HG02970 (cell line): ENCODE measurements at regions not wholly inside any gene's neighbourhood (a gene's known extent, or its start where the extent isn't known, plus 50 kb on each side); places are given as distances from the start of the nearest gene placed in this dataset.
"Not testable (repeated sequence)": the region's sequence is repeated elsewhere in the genome, so short reads cannot be mapped to it uniquely, and the experiment has no call there.

Experiments
- ATAC-seq: cut with Tn5 transposase; IDR thresholded peaks from one replicate; pipeline ENCODE4 v1.9.1; 2021; ENCODE audit warnings: mild to moderate bottlenecking, moderate library complexity, moderate number of reproducible peaks; ENCODE audit not compliant: unreplicated experiment, low FRiP score

GRCh38 chr5:112532654-112533360, 113.7 kb upstream of the EPB41L4A start:
- no peak for ATAC-seq

DNA sequence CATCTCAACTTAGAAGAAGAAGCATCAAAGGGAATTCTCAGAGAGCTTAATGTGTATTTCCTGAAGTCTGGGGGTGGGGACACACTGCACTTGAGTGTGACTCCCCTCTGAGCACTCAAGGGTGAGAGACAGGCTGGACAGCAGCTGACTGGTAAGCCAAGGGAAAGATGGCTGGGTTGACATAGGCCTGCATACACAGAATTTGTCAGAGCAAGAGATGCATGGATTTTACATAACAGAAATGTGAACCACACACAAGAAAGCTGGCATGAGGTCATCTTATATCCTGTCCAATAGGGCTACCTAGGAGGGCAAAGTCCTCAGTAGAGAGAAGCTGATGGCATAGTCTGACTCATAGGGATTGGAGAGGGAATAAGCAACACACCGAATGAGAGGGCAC, 114.3 kb upstream of the EPB41L4A start:
- no peak for ATAC-seq

DNA sequence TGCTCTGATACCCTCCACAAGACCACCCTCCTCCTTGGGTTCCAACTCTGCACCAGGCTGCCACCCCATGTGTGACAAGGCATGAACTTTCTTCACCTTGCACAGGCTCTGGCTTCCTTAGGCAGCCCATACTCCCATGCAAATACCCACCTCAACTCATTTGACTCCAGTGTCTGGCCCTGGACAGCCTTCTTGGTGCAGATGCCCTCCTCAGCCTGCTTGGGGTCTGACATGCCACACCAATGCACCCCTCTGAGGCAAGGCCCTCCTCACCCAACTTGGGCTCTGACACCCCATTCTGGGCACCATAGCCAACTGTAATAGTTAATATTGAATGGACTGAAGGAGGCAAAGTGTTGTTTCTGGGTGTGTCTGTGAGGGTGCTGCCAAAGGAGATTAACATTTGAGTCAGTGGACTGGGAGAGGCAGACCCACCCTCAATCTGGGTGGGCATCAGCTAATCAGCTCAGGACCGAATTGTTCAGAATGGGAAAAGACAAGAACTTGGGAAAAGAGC, 115.0 kb upstream of the EPB41L4A start:
- no peak for ATAC-seq

DNA sequence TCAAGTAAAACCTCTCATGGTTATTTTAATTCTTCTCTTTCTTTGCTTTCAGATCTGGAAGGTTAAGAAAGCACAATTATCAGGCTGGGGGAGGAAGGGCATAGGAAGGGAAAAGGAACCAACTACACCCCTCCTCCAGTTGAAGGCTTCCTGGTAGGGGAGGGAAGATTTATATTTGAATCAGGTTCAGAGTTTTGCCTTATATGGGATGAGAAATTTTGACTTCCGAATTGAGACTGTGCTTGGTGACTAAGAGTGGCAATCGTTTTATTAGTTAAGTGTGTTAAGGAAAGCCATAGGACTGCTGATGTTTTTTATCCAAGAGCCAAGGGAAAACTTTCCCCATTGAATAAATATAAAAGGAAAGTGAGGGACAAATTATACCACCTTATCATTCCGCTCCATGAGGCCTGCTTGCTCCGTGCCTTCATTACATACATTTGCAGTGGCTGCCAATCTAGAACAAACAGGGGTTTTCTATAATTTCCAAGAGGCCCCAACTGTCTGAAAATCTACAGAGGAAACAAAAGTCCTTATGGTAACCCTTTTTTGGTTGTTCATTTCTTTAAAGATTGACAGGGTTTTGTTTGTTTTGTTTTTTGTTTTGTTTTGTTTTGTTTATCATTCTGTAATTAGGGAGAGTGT, 115.7 kb upstream of the EPB41L4A start:
- ATAC-seq = no peak

DNA sequence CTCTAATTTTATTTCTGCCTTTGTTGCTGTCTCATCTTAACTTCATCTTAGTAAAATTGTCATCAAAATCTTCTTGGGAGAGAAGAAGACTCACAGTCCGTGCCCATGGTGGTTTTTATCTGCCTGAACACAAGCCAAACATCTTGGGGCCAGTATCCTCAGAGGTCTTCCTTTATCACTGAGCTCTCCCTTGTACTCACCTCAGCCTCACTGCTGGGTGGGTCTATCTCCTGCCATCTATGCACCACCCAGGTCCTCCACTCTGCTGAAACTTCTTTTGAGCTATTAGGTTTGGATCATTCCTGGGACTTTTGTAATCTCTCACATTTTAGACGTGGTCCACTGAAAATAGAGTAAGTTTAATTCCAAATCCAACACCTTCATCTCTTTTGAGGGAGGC, 116.3 kb upstream of the EPB41L4A start:
- ATAC-seq = no peak

- ATAC-seq = not testable (repeated sequence)
Observed at GRCh38 chr5:112544558-112544957, 125.5 kb upstream of the EPB41L4A start.

DNA sequence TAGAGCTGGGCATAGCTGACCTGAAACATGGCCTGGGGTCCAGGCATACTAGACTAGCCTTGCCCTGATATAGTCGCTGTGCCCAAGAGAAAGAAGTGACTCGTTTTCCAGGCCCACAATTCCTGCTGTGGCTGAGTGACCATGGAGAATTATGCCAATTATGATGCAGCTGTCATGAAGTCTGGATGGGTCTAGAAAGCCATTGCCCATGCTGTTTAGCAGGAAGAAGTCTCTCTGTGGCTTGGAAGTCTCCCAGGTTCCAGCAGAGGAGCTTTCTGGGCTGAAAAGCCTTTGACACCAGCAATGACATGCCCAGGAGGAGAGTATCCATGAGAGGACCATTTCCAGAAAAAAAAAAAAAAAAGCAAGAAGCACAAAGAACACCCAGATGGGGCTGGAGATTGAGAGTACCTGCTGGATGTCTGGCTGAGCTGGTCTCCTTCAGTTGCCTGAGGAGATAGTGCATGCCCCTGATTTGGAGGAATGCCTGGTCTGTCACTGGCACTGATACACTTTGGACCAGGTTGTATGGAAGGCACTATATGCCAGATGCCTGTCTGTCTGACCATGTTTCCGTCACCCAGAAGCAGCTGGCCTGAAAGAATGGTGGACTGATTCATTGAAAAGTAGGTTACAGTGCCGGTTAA, 128.0 kb upstream of the EPB41L4A start:
- no peak for ATAC-seq

DNA sequence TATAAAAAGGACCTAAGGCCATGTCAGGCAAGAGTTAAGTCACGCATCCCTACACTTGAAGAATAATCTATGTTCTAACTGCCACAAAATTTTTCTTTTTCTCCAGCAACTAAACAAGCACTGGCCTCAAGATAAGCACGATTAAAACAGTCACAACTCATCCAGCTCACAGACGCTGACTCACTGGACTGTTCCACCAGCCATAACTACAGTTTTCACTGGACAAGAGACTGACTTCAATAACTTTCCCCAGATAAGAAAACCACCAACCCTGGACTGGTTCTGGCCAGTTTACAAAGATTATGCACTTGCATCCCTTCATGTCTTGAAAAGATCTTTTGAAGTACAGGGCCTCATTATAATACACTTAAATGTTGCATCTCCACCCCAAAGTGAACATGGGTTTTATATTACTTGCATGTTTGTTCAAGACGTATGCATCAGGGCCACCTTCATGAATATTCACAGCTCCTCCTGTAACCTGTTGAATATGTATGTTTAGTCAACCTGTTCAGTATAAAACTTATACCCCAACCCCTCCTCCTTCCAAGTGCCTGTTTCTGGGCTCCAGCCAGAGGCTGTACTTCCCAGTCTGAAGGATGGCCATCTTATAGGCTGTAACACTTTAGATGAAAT, 129.3 kb upstream of the EPB41L4A start:
- no peak for ATAC-seq

DNA sequence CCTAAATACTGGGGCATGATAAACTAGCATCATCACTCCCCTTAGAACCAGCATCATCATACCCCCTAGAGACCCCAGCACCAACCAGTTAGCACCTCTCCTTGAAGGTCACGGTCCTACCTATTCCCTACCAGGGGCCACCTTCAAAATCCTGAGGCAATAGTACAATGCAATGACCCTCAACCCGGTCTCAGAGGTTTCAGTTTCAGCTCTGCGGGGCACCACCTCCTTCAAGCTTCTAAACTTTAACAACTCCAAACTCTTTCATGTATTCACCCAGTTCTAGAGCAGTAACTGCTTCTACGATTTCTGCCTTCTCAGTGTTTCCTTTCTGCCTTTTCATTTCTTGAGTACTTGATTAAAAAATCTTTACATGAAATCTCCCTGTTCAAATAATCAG, 130.1 kb upstream of the EPB41L4A start:
- no peak for ATAC-seq

GRCh38 chr5:112549605-112550166, 130.6 kb upstream of the EPB41L4A start:
- no peak for ATAC-seq

GRCh38 chr5:112551419-112552032, 132.4 kb upstream of the EPB41L4A start:
- ATAC-seq = no peak

DNA sequence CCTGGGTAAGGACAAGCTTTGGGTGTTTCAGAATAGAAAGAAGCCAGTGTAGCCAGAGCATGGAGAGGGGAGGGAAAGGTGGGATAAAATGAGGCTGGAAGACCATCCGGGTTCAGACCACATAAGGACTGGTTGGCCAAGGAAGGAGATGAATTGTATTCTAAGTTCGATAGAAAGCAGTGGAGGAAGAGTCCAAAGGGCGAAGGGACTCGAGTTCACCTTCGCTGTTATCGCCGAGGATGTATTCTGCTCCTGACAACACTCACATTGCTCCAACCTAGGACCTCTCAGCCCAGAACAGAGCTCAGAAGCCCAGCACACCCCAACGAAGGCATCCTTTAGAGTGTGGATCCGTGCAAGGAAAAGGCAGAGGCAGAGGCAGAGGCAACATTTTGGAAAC, 133.1 kb upstream of the EPB41L4A start:
- ATAC-seq = no peak

GRCh38 chr5:112552791-112553190, 133.7 kb upstream of the EPB41L4A start:
- ATAC-seq = no peak

DNA sequence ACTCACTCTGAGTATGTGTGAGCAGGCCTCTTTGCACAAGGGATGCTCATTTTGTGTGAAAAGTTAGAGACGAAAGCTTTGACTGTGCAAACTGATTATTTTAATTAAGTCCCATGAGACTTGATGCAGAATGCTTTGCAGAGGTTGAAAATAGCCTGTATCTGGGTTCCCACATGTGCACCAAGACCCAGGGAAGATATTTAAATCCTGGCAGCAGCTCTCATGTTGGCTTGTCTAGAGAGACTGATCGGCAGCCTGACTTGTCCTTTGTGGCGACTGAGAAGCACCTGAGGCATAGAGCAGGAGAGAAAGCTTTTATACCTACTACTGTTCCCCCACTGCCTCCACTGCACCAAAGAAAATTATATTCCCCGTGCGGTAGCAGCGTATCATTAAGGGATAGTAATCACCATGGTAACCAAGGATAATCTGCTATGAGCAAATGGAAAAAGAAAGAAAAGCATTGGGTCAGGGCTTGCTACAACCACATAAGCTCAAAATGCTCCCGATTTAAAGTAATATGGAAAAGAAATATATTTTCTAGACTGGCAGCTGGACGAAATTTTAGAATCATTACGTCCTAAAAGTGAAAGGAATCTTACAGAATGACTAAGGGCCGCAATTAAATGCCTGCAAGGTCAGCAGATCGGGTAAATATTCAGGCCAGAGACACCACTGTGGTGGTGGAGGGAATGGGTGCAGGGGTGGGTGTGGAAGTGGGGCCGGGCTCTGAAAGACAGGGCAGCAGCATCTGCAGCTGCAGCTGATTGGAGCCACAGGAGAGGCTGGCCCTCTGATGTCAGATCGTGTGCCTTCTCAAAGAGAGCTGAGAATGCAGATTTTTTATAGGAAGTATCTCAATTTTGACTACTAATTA, 135.3 kb upstream of the EPB41L4A start:
- no peak for ATAC-seq

- no peak for ATAC-seq
Observed at GRCh38 chr5:112555197-112555596, 136.1 kb upstream of the EPB41L4A start.

- ATAC-seq = no peak
Observed at GRCh38 chr5:112555691-112556090, 136.6 kb upstream of the EPB41L4A start.

DNA sequence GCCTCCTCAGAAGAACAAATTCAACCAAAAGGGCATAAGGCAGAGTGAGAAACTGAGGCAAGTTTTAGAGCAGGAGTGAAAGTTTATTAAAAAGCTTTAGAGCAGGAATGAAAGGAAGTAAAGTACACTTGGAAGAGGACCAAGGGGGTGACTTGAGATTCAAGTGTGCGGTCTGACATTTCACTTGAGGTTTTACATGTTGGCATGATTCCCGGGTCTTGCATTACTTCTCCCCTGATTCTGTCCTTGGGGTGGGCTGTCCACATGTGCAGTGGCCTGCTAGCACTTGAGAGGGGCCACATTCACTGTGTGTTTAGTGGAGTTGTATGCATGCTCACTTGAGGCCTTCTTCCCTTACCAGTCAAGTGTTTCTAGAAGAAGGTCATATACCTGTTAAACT, 140.4 kb upstream of the EPB41L4A start:
- ATAC-seq = not testable (repeated sequence)

DNA sequence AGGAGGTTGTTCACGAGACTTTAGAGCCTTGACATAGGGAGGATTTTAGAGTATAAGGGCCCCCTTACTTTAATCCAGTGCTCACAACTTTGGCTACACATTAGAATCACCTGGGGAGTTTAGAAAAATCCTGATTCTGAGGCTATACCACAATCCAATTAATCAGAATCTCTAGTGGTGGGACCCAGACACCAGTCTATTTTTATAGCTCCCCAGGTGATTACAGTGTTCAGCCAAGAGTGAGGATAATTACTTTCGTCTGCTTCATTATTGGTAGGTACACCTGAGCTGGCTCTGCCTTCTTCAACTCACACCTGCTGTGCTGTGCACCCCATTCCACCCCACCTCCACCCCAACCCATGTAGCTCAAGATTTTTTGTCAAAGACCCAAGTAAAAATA, 141.3 kb upstream of the EPB41L4A start:
- ATAC-seq = no peak

DNA sequence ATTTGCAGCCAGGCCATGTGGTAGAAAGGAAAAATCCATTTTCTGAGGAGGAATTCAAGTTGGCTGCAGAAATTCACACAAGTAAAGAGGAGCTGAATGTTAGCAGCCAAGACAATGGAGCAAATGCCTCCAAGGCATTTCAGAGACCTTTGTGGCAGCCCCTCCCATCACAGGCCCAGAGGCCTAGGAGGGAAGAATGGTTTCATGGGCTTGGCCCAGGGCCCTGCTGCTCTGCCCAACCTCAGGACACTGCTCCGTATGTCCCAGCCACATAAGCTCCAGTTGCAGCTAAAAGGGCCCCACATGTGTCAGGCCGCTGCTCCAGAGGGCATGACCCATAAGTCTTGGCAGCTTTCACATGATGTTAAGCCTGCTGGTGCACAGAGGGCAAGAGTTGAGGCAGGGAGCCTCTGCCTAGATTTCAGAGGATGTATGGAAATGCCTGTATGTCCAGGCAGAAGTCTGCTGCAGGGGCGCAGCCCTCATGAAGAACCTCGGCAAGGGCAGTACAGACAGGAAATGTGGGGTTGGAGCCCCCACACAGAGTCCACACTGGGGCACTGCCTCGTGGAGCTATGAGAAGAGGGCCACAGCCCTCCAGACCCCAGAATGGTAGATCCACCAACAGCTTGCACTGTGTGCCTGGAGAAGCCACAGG, 144.2 kb upstream of the EPB41L4A start:
- ATAC-seq = no peak
